ENCODE measurements at regions not wholly inside any gene's neighbourhood (a gene's known extent, or its start where the extent isn't known, plus 50 kb on each side); places are given as distances from the start of the nearest gene placed in this dataset.

DNA sequence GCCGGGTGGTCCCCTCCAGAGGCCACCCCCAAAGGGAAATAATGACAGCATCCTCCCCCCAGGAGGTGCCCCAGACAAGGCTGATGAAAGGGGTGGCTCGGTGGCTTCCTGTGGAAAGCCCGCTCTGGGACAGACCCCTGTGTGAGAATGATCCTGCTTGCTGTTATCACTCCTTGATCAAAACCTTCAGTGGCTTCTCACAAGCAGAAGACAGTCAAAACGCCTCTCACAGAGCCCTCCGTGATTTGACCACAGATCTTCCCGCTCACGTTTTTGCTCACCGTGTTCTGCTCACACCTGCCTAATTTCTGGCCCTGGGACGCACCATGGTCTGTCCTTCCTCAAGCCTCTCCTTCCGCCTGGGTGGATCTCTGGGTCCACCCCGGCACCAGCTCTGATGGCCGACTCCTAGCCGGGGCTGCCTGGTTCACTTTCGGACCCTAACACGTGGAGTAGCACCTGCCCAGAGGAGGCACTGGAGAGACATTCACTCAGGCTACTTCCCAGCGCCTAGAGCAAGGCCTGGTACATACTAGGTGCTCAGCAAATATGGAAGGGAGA lies 210.4 kb downstream of the ANKRD60 start:
- Histone ChIP-seq H3K27ac (ENCODE audit: low read depth, low read length) (no peak overlapping the region), H3K4me2 (ENCODE audit: insufficient read depth in 1 of 2, low read depth in 2 of 2, low read length in 2 of 2) (no peak overlapping the region)
- no peak for TF ChIP-seq SP2 (IDR thresholded peaks at IDR 0.05; ENCODE audit: low read length)

More for the DNA sequence above, 210.4 kb downstream of the ANKRD60 start:
- H3K14ac ChIP-seq (ENCODE audit: insufficient read length), result no peak overlapping the region
- no peak overlapping the region for H3K23ac ChIP-seq (ENCODE audit: insufficient read length)
- no peak overlapping the region for H2AFZ ChIP-seq (ENCODE audit: low read length)
- no peak overlapping the region for H2BK120ac ChIP-seq (replicated peaks; ENCODE audit: low read depth, low read length)
- no peaks in the 10 kb centered on the region for H3K36me3 ChIP-seq (ENCODE audit: control insufficient read depth in 2 of 4, insufficient read depth in 4 of 4, low read length in 3 of 4)
- H4K91ac ChIP-seq (replicated peaks; ENCODE audit: insufficient read length, low read length), result no peak overlapping the region
- FAIRE-seq (no peak), DNase-seq (ENCODE audit: low read depth in 1 of 2, low spot score in 2 of 2) (no peak)
- H2BK5ac ChIP-seq (ENCODE audit: low read depth, low read length), result no peak overlapping the region
- H4K5ac ChIP-seq (ENCODE audit: insufficient read length, low read depth, low read length), result no peak overlapping the region
- H2BK20ac ChIP-seq (ENCODE audit: low read length), result no peak overlapping the region
- H3K79me2 ChIP-seq (ENCODE audit: control insufficient read depth in 1 of 2, insufficient read depth in 2 of 2, low read length in 2 of 2), result no peaks in the 10 kb centered on the region
- H2BK12ac ChIP-seq (ENCODE audit: low read depth, low read length), result no peak overlapping the region
- H2BK15ac ChIP-seq (ENCODE audit: low read length), result no peak overlapping the region
- H3K27me3 ChIP-seq (replicated peaks in 1 of 4; ENCODE audit: control insufficient read depth in 3 of 4, extremely low read depth in 1 of 4, insufficient read depth in 3 of 4, low read length in 3 of 4), result no peaks in the 10 kb centered on the region
- H3K9ac ChIP-seq (replicated peaks in 1 of 4; ENCODE audit: extremely low read depth in 1 of 4, low read depth in 3 of 4, low read length in 3 of 4), result no peak overlapping the region
- H4K20me1 ChIP-seq (replicated peaks in 1 of 2; ENCODE audit: control insufficient read depth in 1 of 2, insufficient read depth in 2 of 2, low read length in 2 of 2), result no peaks in the 10 kb centered on the region
- no peak overlapping the region for H2AK5ac ChIP-seq (ENCODE audit: low read depth, low read length)
- no peaks in the 10 kb centered on the region for H3K9me3 ChIP-seq (ENCODE audit: insufficient read depth in 2 of 2, low read depth in 1 of 2, low read length in 1 of 2)
- H4K8ac ChIP-seq (ENCODE audit: extremely low read depth, insufficient read depth, low read length), result no peak overlapping the region
- H3K4me3 ChIP-seq (ENCODE audit: extremely low read depth in 1 of 4, insufficient read depth in 2 of 4, low read depth in 3 of 4, low read length in 4 of 4), result no peak overlapping the region
- H3K4ac ChIP-seq (replicated peaks; ENCODE audit: insufficient read length, low read depth, low read length), result no peak overlapping the region
- WGBS, 2 experiments (ENCODE audit: extremely low coverage in 1 of 2, insufficient coverage in 1 of 2, insufficient read length in 1 of 2, insufficient replicate concordance in 2 of 2, low coverage in 1 of 2, low lambda C conversion rate in 2 of 2, missing lambda C conversion rate in 1 of 2), result 91% methylated on average over 16 of the region's 16 CpGs; no CpG with 5 or more reads in 1 of the 2 experiments
- H3K79me1 ChIP-seq (ENCODE audit: low read depth, low read length), result no peaks in the 10 kb centered on the region
- CTCF ChIA-PET (ENCODE audit: partially characterized antibody), result no interaction called here
- H3K23me2 ChIP-seq (ENCODE audit: low read depth, low read length), result no peaks in the 10 kb centered on the region
- POLR2A ChIA-PET (ENCODE audit: partially characterized antibody), result no interaction called here
- no peaks in the 10 kb centered on the region; a peak in 1 of 7 replicates for H3K4me1 ChIP-seq (replicated peaks in 1 of 4; ENCODE audit: control insufficient read depth in 3 of 4, insufficient read depth in 4 of 4, low read length in 3 of 4)
- no peak overlapping the region for H3K18ac ChIP-seq (ENCODE audit: extremely low read depth, low read length)
- no peak overlapping the region for H3K56ac ChIP-seq (replicated peaks; ENCODE audit: insufficient read length, low read depth, low read length)

Data from H1 (cell line).